Upper lobe of left lung (tissue), 6 donors: ENCODE measurements at regions not wholly inside any gene's neighbourhood (a gene's known extent, or its start where the extent isn't known, plus 50 kb on each side); places are given as distances from the start of the nearest gene placed in this dataset.
A peak's percentile ranks its signal among the peaks of the same experiment; 100 is the strongest.

Experiments used
- ATAC-seq, 2 donors: fragments of 200-7000 bp; cut with Tn5 transposase; one replicate each; pipeline ENCODE4 v1.9.1; 2022; ENCODE audit warnings: mild to moderate bottlenecking in 2 of 2, moderate library complexity in 2 of 2; ENCODE audit not compliant: low FRiP score in 2 of 2
- DNase-seq, 2 donors: peaks; one replicate each; pipeline ENCODE4 v3.0.0-alpha.2; 2019 to 2020
- H3K27ac ChIP-seq, 4 donors: fragments of 200-600 bp; sonication (generic); one replicate each; pipeline ENCODE4 v1.5.1; 2016 to 2019
- H3K27me3 ChIP-seq, 4 donors: fragments of 200-600 bp; sonication (generic); one replicate each; pipeline ENCODE4 v1.5.1; 2017 to 2019
- H3K36me3 ChIP-seq, 4 donors: fragments of 200-600 bp; sonication (generic); one replicate each; pipeline ENCODE4 v1.5.1; 2016 to 2019
- H3K4me1 ChIP-seq, 4 donors: fragments of 200-600 bp; sonication (generic); one replicate each; pipeline ENCODE4 v1.5.1; 2018 to 2019
- H3K4me3 ChIP-seq, 4 donors: fragments of 200-600 bp; sonication (generic); one replicate each; pipeline ENCODE4 v1.5.1; 2017 to 2019; ENCODE audit warnings: mild to moderate bottlenecking in 2 of 4, moderate library complexity in 1 of 4
- H3K9me3 ChIP-seq, 4 donors: fragments of 200-600 bp; sonication (generic); one replicate each; pipeline ENCODE4 v1.5.1; 2018 to 2019
- EP300 ChIP-seq, 4 donors: sonication (generic); formaldehyde crosslinking; IDR thresholded peaks; one replicate each; pipeline ENCODE4 v1.5.1; 2017; ENCODE audit warnings: antibody characterized with exemption in 4 of 4, control low read depth in 2 of 4
- POLR2A ChIP-seq, 4 donors: fragments of 450-650 bp; IDR thresholded peaks; one replicate each; pipeline ENCODE4 v1.5.1; 2016 to 2017; ENCODE audit warnings: antibody characterized with exemption in 4 of 4, mild to moderate bottlenecking in 2 of 4
- POLR2AphosphoS5 ChIP-seq, 2 donors: sonication (generic); formaldehyde crosslinking; IDR thresholded peaks; one replicate each; pipeline ENCODE4 v1.5.1; 2017; ENCODE audit warnings: antibody characterized with exemption in 2 of 2
- whole genome bisulfite sequencing, 2 donors: methylation state at CpG; one replicate each; pipeline ENCODE4 v1.1.5; 2017 to 2018; 5-methylcytosine and 5-hydroxymethylcytosine counted together
- TF ChIP-seq, protein P1 (sequence below), 6 experiments: fragments of 450-650 bp in 4 of 6; fragments of 200-600 bp in 2 of 6; sonication (generic) in 2 of 6; IDR thresholded peaks; one replicate each; pipeline ENCODE4 v1.5.1; 2016 to 2019; ENCODE audit warnings: antibody characterized with exemption in 6 of 6
- donor health status: DM: no; HTN: no; CAD: no; lungs with moderate emphysema.
- donor health status: DM: no; HTN: yes; CAD: no; lungs with severe emphysema.

DNA sequence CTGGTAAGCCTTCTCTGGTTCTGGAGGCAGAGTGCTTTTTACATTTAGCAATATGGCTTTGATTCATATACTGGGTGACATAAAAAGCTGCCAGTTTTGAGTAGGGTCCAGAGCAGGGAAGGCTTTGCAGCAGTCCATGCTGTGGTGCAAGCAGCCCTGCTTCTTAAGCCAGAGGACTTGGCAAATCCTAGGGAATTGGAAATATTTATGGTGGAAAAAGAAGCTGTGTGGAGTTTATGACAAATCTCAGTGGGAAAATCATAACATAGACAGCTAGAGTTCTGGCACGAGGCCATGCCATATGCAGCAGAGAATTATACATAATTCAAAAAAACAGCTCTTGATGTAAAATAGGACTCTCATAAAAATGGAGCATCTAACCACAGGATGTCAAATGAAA is 536.4 kb downstream of the RASEF start:
- 56 to 73% methylated on average over 1 of the region's 1 CpG for WGBS, 2 donors
- H3K4me1 ChIP-seq, result no peaks in the 10 kb centered on the region
- H3K4me3 ChIP-seq, result no peak overlapping the region
- H3K27me3 ChIP-seq, result no peaks in the 10 kb centered on the region
- DNase-seq, result no peak
- TF ChIP-seq EP300 (IDR thresholded peaks at IDR 0.05) (no peak), POLR2A (IDR thresholded peaks at IDR 0.05) (no peak), POLR2AphosphoS5 (IDR thresholded peaks at IDR 0.05) (no peak)
- TF ChIP-seq, protein P1, sequence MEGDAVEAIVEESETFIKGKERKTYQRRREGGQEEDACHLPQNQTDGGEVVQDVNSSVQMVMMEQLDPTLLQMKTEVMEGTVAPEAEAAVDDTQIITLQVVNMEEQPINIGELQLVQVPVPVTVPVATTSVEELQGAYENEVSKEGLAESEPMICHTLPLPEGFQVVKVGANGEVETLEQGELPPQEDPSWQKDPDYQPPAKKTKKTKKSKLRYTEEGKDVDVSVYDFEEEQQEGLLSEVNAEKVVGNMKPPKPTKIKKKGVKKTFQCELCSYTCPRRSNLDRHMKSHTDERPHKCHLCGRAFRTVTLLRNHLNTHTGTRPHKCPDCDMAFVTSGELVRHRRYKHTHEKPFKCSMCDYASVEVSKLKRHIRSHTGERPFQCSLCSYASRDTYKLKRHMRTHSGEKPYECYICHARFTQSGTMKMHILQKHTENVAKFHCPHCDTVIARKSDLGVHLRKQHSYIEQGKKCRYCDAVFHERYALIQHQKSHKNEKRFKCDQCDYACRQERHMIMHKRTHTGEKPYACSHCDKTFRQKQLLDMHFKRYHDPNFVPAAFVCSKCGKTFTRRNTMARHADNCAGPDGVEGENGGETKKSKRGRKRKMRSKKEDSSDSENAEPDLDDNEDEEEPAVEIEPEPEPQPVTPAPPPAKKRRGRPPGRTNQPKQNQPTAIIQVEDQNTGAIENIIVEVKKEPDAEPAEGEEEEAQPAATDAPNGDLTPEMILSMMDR (IDR thresholded peaks at IDR 0.05), result no peak
- no peaks in the 10 kb centered on the region for H3K36me3 ChIP-seq
- H3K27ac ChIP-seq, result no peak overlapping the region
- ATAC-seq, result no peak
- peaks cover 0 to 17% (median 9%) of the 10 kb centered on the region in 4 donors for H3K9me3 ChIP-seq

DNA sequence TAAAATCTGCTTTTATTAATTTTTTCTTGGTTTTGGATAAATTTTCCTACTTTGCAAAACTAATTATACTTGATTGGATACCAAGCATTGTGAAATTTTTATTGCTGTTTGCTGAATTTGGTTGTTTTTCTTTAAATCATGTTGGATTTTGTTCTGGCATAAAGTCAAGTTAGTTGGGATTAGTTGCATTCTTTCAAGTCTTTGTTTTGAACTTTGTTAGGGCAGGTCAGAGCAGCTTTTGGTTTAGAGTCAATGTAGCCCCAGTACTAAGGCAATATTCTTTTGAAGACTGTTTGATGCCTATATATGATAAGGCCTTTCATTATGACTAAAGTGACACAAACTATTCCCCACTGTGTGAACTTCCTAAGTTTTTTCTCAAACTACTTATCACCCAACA is 531.1 kb downstream of the RASEF start:
- H3K27me3 ChIP-seq, result no peaks in the 10 kb centered on the region
- peaks cover 0 to 13% (median 9%) of the 10 kb centered on the region in 4 donors for H3K9me3 ChIP-seq
- H3K27ac ChIP-seq, result no peak overlapping the region
- peaks cover 0 to 7% (median 0%) of the 10 kb centered on the region in 4 donors for H3K4me1 ChIP-seq
- DNase-seq, result no peak
- no peak overlapping the region for H3K4me3 ChIP-seq
- TF ChIP-seq, protein P1 (IDR thresholded peaks at IDR 0.05), result no peak
- TF ChIP-seq EP300 (IDR thresholded peaks at IDR 0.05), result no peak
- no peak for TF ChIP-seq POLR2A (IDR thresholded peaks at IDR 0.05)
- no peak for TF ChIP-seq POLR2AphosphoS5 (IDR thresholded peaks at IDR 0.05)
- no peaks in the 10 kb centered on the region for H3K36me3 ChIP-seq
- ATAC-seq, result no peak

- DNase-seq (no peak), ATAC-seq (no peak)
- Histone ChIP-seq H3K27ac (no peak overlapping the region), H3K4me1 (peaks cover 0 to 7% (median 0%) of the 10 kb centered on the region in 4 donors), H3K4me3 (no peak overlapping the region), H3K36me3 (no peaks in the 10 kb centered on the region), H3K27me3 (no peaks in the 10 kb centered on the region), H3K9me3 (peaks cover 0 to 6% (median 2%) of the 10 kb centered on the region in 4 donors)
- WGBS, 2 donors, result 16 to 19% methylated on average over 2 of the region's 2 CpGs
- TF ChIP-seq, protein P1 (IDR thresholded peaks at IDR 0.05), result peak in 3 of 6 experiments; percentile 26 to 55 (median 37)
- no peak for TF ChIP-seq EP300 (IDR thresholded peaks at IDR 0.05)
These were observed 530.3 kb downstream of the RASEF start for GRCh38 chr9:82532504-82533180.

GRCh38 chr9:82535432-82535998 is 527.4 kb downstream of the RASEF start:
- H3K27me3 ChIP-seq, result no peaks in the 10 kb centered on the region
- no peaks in the 10 kb centered on the region for H3K36me3 ChIP-seq
- DNase-seq (no peak), ATAC-seq (no peak)
- H3K4me3 ChIP-seq, result no peak overlapping the region
- H3K27ac ChIP-seq, result no peak overlapping the region
- H3K9me3 ChIP-seq, result no peaks in the 10 kb centered on the region
- 25 to 47% methylated on average over 2 of the region's 2 CpGs for WGBS, 2 donors
- peaks cover 0 to 14% (median 6%) of the 10 kb centered on the region in 4 donors for H3K4me1 ChIP-seq
- no peak for TF ChIP-seq EP300 (IDR thresholded peaks at IDR 0.05)
- no peak for TF ChIP-seq POLR2A (IDR thresholded peaks at IDR 0.05)
- TF ChIP-seq, protein P1 (IDR thresholded peaks at IDR 0.05), result no peak
- no peak for TF ChIP-seq POLR2AphosphoS5 (IDR thresholded peaks at IDR 0.05)

DNA sequence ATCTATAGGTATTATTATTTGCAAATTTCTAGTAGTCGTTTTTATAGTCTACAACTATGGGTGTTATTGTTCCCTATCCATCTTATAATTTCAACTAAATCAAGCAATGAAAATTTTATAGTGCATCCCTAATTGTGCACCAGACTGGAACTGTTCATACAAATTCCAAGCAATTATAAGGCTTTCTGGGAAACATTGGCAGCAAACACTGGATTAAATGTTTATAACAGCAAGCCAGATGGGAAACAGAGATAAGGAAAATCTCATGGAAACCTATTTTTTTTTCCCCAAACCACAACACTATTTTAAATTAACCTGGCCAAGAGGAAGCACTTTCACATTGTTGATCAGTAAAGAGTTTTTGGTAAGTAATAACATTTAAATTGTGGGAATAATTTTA is 524.3 kb downstream of the RASEF start:
- no peaks in the 10 kb centered on the region for H3K9me3 ChIP-seq
- DNase-seq (no peak), ATAC-seq (no peak)
- H3K27me3 ChIP-seq, result no peaks in the 10 kb centered on the region
- TF ChIP-seq POLR2AphosphoS5 (IDR thresholded peaks at IDR 0.05) (no peak), EP300 (IDR thresholded peaks at IDR 0.05) (no peak), POLR2A (IDR thresholded peaks at IDR 0.05) (no peak)
- TF ChIP-seq, protein P1 (IDR thresholded peaks at IDR 0.05), result no peak
- H3K4me3 ChIP-seq, result no peak overlapping the region
- H3K27ac ChIP-seq, result no peak overlapping the region
- peaks cover 0 to 13% (median 5%) of the 10 kb centered on the region in 4 donors for H3K4me1 ChIP-seq
- no peaks in the 10 kb centered on the region for H3K36me3 ChIP-seq
- 66 to 88% methylated on average over 1 of the region's 1 CpG for WGBS, 2 donors
